ENCODE measurements at regions not wholly inside any gene's neighbourhood (a gene's known extent, or its start where the extent isn't known, plus 50 kb on each side); places are given as distances from the start of the nearest gene placed in this dataset.

- Mint-ChIP-seq H3K27me3 (no peaks in the 10 kb centered on the region), H3K4me3 (no peak overlapping the region), H3K36me3 (no peaks in the 10 kb centered on the region), H3K9me3 (no peaks in the 10 kb centered on the region), H3K27ac (no peak overlapping the region), H3K4me1 (no peaks in the 10 kb centered on the region)
- no peak for DNase-seq
- CTCF ChIA-PET, result no interaction called here
Measured at GRCh38 chr7:31214751-31215150, 125.8 kb downstream of the NEUROD6 start.

- no peaks in the 10 kb centered on the region for H3K9me3 Mint-ChIP-seq
Measured at GRCh38 chr7:31211281-31211680, 129.2 kb downstream of the NEUROD6 start.

GRCh38 chr7:31204071-31204470 is 136.5 kb downstream of the NEUROD6 start:
- H3K27me3 Mint-ChIP-seq, result no peaks in the 10 kb centered on the region
- H3K9me3 Mint-ChIP-seq, result no peaks in the 10 kb centered on the region
- CTCF ChIA-PET, result no interaction called here
- no peaks in the 10 kb centered on the region for H3K4me1 Mint-ChIP-seq
- no peak for DNase-seq
- H3K4me3 Mint-ChIP-seq, result no peak overlapping the region
- H3K27ac Mint-ChIP-seq, result no peak overlapping the region
- no peaks in the 10 kb centered on the region for H3K36me3 Mint-ChIP-seq

More at GRCh38 chr7:31211281-31211680, 129.2 kb downstream of the NEUROD6 start:
- no peaks in the 10 kb centered on the region for H3K36me3 Mint-ChIP-seq
- DNase-seq, result no peak
- no peaks in the 10 kb centered on the region for H3K27me3 Mint-ChIP-seq
- CTCF ChIA-PET, result no interaction called here
- H3K4me3 Mint-ChIP-seq, result no peak overlapping the region
- H3K4me1 Mint-ChIP-seq, result no peaks in the 10 kb centered on the region
- H3K27ac Mint-ChIP-seq, result no peak overlapping the region

GRCh38 chr7:31203551-31203950 is 137.0 kb downstream of the NEUROD6 start:
- no peaks in the 10 kb centered on the region for H3K9me3 Mint-ChIP-seq
- no peak overlapping the region for H3K4me3 Mint-ChIP-seq
- H3K27ac Mint-ChIP-seq, result no peak overlapping the region
- DNase-seq, result no peak
- H3K4me1 Mint-ChIP-seq, result no peaks in the 10 kb centered on the region
- H3K27me3 Mint-ChIP-seq, result no peaks in the 10 kb centered on the region
- CTCF ChIA-PET, result no interaction called here
- H3K36me3 Mint-ChIP-seq, result no peaks in the 10 kb centered on the region

GRCh38 chr7:31202801-31203200 is 137.7 kb downstream of the NEUROD6 start:
- DNase-seq, result no peak
- no peak overlapping the region for H3K27ac Mint-ChIP-seq
- no peaks in the 10 kb centered on the region for H3K9me3 Mint-ChIP-seq
- H3K4me1 Mint-ChIP-seq, result no peaks in the 10 kb centered on the region
- CTCF ChIA-PET, result no interaction called here
- no peaks in the 10 kb centered on the region for H3K27me3 Mint-ChIP-seq
- no peak overlapping the region for H3K4me3 Mint-ChIP-seq
- H3K36me3 Mint-ChIP-seq, result no peaks in the 10 kb centered on the region

- H3K4me1 Mint-ChIP-seq, result no peaks in the 10 kb centered on the region
- CTCF ChIA-PET, result no interaction called here
- H3K27me3 Mint-ChIP-seq, result peaks cover 8% of the 10 kb centered on the region
- DNase-seq, result no peak
- no peak overlapping the region for H3K4me3 Mint-ChIP-seq
- no peak overlapping the region for H3K27ac Mint-ChIP-seq
- H3K36me3 Mint-ChIP-seq, result no peaks in the 10 kb centered on the region
- H3K9me3 Mint-ChIP-seq, result no peaks in the 10 kb centered on the region
Measured at GRCh38 chr7:31192986-31193385, 140.9 kb downstream of the ADCYAP1R1 start.

GRCh38 chr7:31190906-31191305 is 138.8 kb downstream of the ADCYAP1R1 start:
- Mint-ChIP-seq H3K9me3 (no peaks in the 10 kb centered on the region), H3K4me1 (no peaks in the 10 kb centered on the region), H3K27ac (no peak overlapping the region), H3K4me3 (no peak overlapping the region), H3K27me3 (peaks cover 8% of the 10 kb centered on the region), H3K36me3 (no peaks in the 10 kb centered on the region)
- no peak for DNase-seq
- CTCF ChIA-PET, result no interaction called here

GRCh38 chr7:31186202-31186601 is 134.1 kb downstream of the ADCYAP1R1 start:
- Mint-ChIP-seq H3K36me3 (no peaks in the 10 kb centered on the region), H3K4me3 (no peak overlapping the region), H3K27ac (no peak overlapping the region), H3K27me3 (no peaks in the 10 kb centered on the region), H3K4me1 (no peaks in the 10 kb centered on the region), H3K9me3 (no peaks in the 10 kb centered on the region)
- CTCF ChIA-PET, result interaction anchor here (1.0 kb wide), 1 partner anchor 64 kb away, joined by 4 read pairs; no protein-coding TSS in a partner anchor
- no peak for DNase-seq

GRCh38 chr7:31175672-31176071 is 123.6 kb downstream of the ADCYAP1R1 start:
- H3K4me1 Mint-ChIP-seq, result no peaks in the 10 kb centered on the region

GRCh38 chr7:31171984-31172383 is 119.9 kb downstream of the ADCYAP1R1 start:
- H3K4me1 Mint-ChIP-seq, result no peaks in the 10 kb centered on the region
- H3K36me3 Mint-ChIP-seq, result no peaks in the 10 kb centered on the region
- no peaks in the 10 kb centered on the region for H3K9me3 Mint-ChIP-seq
- no peaks in the 10 kb centered on the region for H3K27me3 Mint-ChIP-seq
- H3K4me3 Mint-ChIP-seq, result no peak overlapping the region
- CTCF ChIA-PET, result no interaction called here
- no peak overlapping the region for H3K27ac Mint-ChIP-seq
- no peak for DNase-seq

More at GRCh38 chr7:31175672-31176071, 123.6 kb downstream of the ADCYAP1R1 start:
- Mint-ChIP-seq H3K27ac (no peak overlapping the region), H3K36me3 (no peaks in the 10 kb centered on the region), H3K4me3 (no peak overlapping the region), H3K27me3 (no peaks in the 10 kb centered on the region), H3K9me3 (no peaks in the 10 kb centered on the region)
- CTCF ChIA-PET, result no interaction called here
- no peak for DNase-seq

GRCh38 chr7:31171216-31171785 is 119.2 kb downstream of the ADCYAP1R1 start:
- no peaks in the 10 kb centered on the region for H3K4me1 Mint-ChIP-seq
- no peaks in the 10 kb centered on the region for H3K36me3 Mint-ChIP-seq
- H3K9me3 Mint-ChIP-seq, result no peaks in the 10 kb centered on the region
- no peaks in the 10 kb centered on the region for H3K27me3 Mint-ChIP-seq
- CTCF ChIA-PET, result no interaction called here
- DNase-seq, result no peak
- no peak overlapping the region for H3K4me3 Mint-ChIP-seq
- no peak overlapping the region for H3K27ac Mint-ChIP-seq
